Stimulated activated CD8-positive, alpha-beta memory T cell treated with anti-CD3 and anti-CD28 coated beads, Interleukin-2, amount 100 ng/mL, for 48 hours (primary cell): ENCODE measurements at regions not wholly inside any gene's neighbourhood (a gene's known extent, or its start where the extent isn't known, plus 50 kb on each side); places are given as distances from the start of the nearest gene placed in this dataset.

Experiments
- DNase-seq, 2 donors: peaks; one replicate each; pipeline ENCODE4 v3.0.0-alpha.2; 2020; ENCODE audit warnings: low read depth in 2 of 2

GRCh38 chr1:184919892-184920291, 54.4 kb downstream of the NIBAN1 start:
- DNase-seq, result no peak

- no peak for DNase-seq
These were observed 58.7 kb downstream of the NIBAN1 start for GRCh38 chr1:184915463-184916090.

DNA sequence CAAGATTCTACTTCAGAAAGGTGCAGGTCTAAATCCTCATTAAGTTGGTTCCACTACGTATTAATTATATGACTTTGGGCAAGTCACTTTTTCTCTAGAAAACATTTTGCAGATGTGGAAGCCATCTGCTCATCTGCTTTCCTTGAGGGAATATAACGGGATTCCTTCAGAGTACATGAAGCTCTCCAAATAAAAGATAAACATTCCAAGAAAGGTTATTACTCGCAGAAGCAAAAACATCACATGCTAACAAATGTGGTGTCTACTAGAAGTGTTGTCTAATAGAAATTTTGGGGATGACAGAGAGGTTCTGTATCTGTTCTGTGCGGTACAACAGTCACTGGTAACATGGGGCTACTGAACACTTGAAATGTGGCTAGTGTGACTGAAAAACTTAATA, 60.2 kb downstream of the NIBAN1 start:
- DNase-seq, result no peak

DNA sequence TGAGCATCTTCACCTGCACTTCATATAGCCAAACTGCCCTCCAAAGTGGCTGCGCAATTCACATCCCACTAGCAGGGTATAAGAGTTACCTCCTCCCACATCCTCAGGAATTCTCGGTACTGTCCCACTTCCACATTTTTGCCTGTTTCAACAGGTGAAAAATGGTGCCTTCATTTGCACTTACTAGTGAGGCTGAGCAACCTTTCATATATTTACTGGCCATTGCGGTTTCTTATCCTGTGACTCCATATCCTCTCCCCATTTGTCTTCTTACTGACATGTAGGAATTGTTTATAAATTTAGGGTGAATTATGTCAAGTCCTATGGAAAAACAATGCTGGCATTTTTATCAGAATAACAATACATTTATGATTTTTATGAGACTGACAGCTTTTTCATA, 61.9 kb downstream of the NIBAN1 start:
- no peak for DNase-seq

DNA sequence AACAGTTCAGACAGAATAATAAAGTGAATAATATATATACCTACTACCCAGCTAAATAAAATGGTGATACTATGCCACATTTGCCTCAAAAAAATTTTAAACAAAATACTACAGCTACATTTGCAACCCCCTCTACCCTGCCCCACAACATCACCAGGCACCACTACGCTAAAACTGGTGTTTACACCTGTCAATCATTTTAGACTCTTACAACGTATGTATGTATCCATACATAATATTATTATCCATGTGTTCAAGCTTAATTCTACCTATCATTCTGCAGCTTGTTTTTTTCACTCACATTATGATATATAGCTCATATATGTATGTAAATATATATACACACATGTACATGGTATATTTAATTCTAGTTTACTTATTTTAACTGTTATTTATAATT, 62.5 kb downstream of the NIBAN1 start:
- no peak for DNase-seq

- DNase-seq, result no peak
These were observed 63.1 kb downstream of the NIBAN1 start for GRCh38 chr1:184911103-184911745.

DNA sequence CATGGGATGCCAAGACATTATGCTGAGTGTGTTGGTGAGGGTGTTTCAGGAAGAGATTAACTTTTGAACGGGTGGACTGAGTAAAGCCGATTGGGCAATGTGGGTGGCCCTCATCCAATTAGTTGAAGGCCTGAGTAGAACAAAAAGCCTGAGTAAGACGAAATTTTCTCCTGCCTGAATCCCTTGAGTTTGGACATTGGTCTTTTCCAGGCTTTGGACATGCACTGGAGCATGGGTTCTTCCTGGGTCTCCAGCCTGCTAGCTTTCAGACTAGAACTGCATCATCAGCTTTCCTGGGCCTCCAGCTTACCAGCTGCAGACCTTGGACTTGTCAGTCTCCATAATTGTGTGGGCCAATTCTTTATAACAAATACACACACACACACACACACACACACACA, 63.6 kb downstream of the NIBAN1 start:
- no peak for DNase-seq

DNA sequence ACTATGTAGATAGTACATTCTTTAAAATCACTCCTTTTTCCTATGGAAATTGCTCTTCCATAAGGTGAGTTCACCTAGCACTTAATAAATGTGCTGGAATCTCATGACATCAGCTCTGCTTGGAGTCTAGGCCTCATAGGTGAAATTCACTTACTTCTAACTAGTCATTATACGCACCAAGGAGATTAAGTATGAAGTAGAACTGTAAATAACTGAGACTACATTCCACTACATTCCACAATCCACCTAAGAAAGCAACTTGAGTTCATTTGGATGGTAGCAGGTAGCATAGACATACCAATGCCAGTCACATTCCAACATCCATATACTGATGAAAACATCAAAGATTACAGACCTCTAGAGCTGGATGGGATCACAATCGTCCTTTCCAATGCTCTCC, 64.3 kb downstream of the NIBAN1 start:
- no peak for DNase-seq

DNA sequence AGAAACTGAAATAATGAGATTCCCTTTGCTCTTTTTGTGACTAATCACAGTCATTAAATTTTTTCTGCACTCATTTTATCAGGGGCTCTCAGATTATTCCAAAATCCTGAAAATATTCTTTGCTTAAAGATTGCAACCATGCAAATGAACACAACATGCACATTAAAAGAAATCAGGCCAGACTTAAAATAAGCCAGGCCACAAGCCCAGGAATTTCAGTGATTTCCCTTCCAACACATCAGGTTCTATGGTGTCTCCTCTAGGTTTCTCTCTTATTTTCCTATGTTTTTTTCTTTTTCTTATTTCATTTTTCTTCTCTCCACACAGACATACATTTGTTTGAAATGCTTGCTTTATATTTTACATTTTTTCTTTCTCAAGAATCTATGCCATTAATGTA, 65.3 kb downstream of the NIBAN1 start:
- DNase-seq, result no peak

GRCh38 chr1:184908506-184908905, 65.8 kb downstream of the NIBAN1 start:
- no peak for DNase-seq

DNA sequence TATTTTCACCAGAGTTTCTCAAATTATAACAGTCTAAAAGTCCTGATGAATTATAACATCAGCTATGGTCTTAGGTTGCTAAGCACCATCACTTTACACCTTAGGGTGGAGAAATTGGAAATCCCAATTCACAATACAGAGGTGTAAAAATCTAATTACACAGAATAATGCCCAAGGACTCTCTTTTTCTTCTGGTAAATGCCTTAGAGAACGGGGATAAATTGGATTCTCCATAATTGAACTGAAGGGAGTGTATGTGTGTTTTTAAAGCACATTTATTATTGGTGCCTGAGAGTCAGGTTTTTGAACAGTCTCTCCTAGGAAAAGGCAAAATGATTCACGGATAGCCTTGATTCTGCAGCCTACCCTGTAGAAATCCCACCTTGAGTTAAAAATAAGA, 66.8 kb downstream of the NIBAN1 start:
- DNase-seq, result no peak

DNA sequence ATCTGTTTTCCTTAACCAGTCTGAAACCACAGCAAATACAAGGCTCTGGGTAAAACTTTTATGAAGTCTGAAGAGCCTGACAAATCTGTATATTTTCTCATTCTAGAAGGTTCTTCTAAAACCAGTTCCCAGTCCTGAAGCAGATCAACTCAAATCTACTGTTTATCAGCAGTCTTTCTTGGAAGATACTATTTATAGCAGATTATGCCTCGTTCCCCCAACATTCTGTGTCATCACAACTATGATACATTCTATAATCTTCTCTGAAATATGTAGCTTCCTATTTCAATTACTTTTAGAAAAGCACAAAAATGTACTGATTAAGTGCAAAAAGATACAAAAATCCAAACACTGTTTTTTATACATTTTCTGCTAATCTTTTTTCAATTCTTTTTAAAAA, 67.5 kb downstream of the NIBAN1 start:
- no peak for DNase-seq

- DNase-seq, result no peak
These were observed 68.5 kb downstream of the NIBAN1 start for GRCh38 chr1:184905601-184906322.

GRCh38 chr1:184903111-184903692, 71.1 kb downstream of the NIBAN1 start:
- DNase-seq, result no peak

DNA sequence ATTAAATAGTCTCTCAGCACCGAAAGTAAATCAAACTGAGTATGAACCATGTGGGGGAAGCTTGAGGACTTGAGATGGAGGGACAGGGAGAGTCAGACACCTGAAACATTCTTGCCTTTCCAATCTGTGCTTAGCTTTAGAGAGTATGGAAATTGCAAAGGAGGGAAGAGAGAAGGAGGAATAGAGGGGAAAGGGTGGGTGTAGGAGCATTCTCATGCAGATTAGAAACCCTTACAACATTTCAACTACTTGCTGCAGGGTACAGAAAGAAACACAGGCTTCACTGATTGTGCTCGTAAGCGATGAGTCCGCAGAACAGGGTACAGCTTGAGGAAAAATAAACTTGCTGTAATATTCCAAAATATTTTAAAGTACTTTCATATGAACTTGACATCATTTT, 73.8 kb downstream of the NIBAN1 start:
- no peak for DNase-seq

- DNase-seq, result no peak
These were observed 78.3 kb downstream of the NIBAN1 start for GRCh38 chr1:184896000-184896399.

DNA sequence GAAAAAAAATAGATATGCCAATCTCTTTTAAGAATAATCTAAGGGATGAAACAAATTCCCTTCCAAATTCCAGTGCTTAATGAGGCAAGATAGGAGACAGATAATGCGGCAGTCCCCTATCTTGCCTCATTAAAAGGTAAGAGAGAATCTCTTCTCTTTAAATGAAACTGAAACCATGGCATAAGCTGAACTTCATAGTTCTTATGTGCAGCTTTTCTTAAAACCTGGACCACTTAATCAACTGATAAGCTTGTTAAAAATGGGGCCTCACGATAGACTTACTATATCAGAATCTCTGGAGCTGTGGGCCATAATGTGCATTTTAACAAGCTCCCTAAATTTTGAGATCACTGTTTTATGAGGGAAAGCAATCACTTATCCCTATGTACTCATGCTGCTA, 79.2 kb downstream of the NIBAN1 start:
- no peak for DNase-seq

DNA sequence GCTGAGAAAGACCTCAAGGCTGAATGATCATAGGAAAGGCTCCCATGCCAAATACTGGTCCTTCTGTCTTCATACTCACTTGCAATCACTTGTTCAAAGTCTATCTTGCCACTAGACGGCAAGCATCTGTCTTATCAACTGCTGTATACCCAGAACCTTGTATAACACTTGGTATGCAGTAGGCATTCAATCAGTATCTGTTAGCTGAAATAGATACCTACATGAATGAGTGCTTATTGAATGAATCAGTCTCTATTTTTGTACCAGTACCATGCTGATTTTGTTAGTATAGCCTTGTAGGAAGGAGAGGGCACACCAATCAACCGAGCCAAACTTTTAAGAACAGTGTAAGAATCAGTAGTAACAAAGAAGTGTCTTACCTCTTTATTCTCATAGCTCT, 80.6 kb downstream of the NIBAN1 start:
- DNase-seq, result no peak

DNA sequence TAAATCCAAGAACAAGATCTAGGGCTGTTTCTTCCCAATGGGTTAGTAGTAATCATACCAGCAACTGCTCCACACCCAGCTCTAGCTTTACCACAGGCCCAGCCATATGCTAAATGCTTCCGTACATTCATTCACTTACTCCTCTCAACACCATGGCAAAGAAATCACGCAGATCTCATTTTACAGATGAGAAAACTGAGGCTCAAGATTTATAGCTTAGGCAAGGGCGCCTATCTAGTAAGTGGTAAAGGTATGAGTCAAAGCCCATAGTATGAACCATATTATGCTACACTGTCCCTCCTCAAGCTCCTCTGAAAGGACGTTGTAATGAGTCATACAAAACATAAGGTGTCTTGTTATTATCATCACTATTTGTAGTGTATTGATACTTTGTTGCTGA, 82.2 kb downstream of the NIBAN1 start:
- no peak for DNase-seq

DNA sequence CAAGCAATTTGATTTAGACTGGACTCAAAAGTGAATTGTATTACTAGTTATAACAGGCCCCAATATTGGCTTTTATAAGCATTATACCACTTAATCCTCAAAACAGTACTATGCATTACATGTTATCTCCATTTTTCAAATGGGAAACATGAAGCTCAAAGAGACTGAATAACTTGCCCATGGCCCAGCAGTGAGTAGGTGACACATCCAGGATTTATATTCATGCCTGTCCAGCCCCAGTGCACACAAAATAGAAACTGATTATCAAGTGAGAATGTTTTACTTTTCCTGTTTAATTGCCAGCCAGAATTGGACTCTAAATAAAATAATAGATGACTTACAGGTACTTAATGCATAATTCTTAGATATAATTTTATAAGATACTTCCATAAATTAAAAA, 82.9 kb downstream of the NIBAN1 start:
- no peak for DNase-seq

- DNase-seq, result no peak
These were observed 83.8 kb downstream of the NIBAN1 start for GRCh38 chr1:184890539-184890973.

DNA sequence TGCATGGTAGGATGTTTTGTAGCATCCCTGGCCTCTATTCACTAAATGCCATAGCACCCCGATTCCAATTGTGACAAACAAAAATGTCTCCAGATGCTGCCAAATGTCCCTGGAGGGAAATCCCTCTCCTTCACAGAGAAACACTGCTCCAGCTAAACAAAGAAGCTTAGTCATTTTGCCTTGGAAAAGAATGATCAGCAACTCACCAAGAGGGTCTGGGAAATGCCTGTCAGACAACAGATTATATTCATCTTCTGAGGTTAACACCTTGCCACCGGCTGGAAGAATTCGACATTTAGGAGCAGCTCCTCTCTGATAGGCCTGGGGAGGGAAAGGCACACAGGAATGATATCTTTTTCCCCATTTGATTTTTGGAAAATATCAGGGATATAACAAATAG, 84.4 kb downstream of the NIBAN1 start:
- no peak for DNase-seq

DNA sequence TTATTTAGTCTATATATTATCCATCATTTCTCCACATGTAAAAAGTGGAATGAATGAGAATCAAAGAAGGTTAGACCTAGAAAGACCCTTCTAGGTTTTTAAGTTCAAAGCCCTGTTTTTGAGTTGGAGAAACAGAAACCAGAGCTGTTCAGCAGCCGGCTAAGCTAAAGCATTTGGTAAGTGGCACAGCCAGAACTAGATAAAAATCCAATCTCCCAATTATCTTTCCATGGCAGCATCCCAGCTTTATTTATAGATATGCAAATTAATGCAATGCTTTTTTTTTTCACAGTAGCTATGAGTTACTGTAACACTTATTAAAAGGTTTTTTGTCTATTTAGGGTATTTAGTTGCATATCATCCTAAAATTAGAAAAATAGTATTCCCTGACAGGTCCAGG, 85.1 kb downstream of the NIBAN1 start:
- no peak for DNase-seq
